Hindlimb muscle (tissue), 1 donor: ENCODE measurements at regions not wholly inside any gene's neighbourhood (a gene's known extent, or its start where the extent isn't known, plus 50 kb on each side); places are given as distances from the start of the nearest gene placed in this dataset.

ENCODE experiments used
- DNase-seq: peaks from one replicate; pipeline ENCODE4 v3.0.0-alpha.2; 2013

- no peak for DNase-seq
Observed at GRCh38 chr5:93274291-93274690, 306.7 kb downstream of the NR2F1-AS1 start.

GRCh38 chr5:93273176-93273575 is 307.8 kb downstream of the NR2F1-AS1 start:
- DNase-seq: no peak

GRCh38 chr5:93272108-93272507 is 308.9 kb downstream of the NR2F1-AS1 start:
- DNase-seq: no peak

- no peak for DNase-seq
Observed at GRCh38 chr5:93267736-93268135, 313.3 kb downstream of the NR2F1-AS1 start.

- DNase-seq: no peak
Observed at GRCh38 chr5:93267276-93267675, 313.7 kb downstream of the NR2F1-AS1 start.

GRCh38 chr5:93257616-93258015 is 323.4 kb downstream of the NR2F1-AS1 start:
- no peak for DNase-seq

GRCh38 chr5:93255796-93256195 is 325.2 kb downstream of the NR2F1-AS1 start:
- DNase-seq: no peak

- DNase-seq: no peak
Observed at GRCh38 chr5:93252165-93252564, 328.9 kb downstream of the NR2F1-AS1 start.

GRCh38 chr5:93251347-93251746 is 329.7 kb downstream of the NR2F1-AS1 start:
- DNase-seq: no peak

- no peak for DNase-seq
Observed at GRCh38 chr5:93250424-93250823, 330.6 kb downstream of the NR2F1-AS1 start.

GRCh38 chr5:93249651-93250289 is 331.2 kb downstream of the NR2F1-AS1 start:
- DNase-seq: no peak

GRCh38 chr5:93247105-93247504 is 333.9 kb downstream of the NR2F1-AS1 start:
- DNase-seq: no peak

- peak; percentile 47 for DNase-seq
Observed at GRCh38 chr5:93246090-93246855, 334.7 kb downstream of the NR2F1-AS1 start.

- DNase-seq: no peak
Observed at GRCh38 chr5:93245226-93245625, 335.8 kb downstream of the NR2F1-AS1 start.

GRCh38 chr5:93243481-93243880 is 337.5 kb downstream of the NR2F1-AS1 start:
- no peak for DNase-seq

- DNase-seq: no peak
Observed at GRCh38 chr5:93240228-93240834, 340.7 kb downstream of the NR2F1-AS1 start.

- no peak for DNase-seq
Observed at GRCh38 chr5:93236807-93237421, 344.1 kb downstream of the NR2F1-AS1 start.

- DNase-seq: no peak
Observed at GRCh38 chr5:93235761-93236160, 345.3 kb downstream of the NR2F1-AS1 start.

- DNase-seq: no peak
Observed at GRCh38 chr5:93226202-93226735, 354.8 kb downstream of the NR2F1-AS1 start.

- no peak for DNase-seq
Observed at GRCh38 chr5:93225748-93226147, 355.3 kb downstream of the NR2F1-AS1 start.

GRCh38 chr5:93224624-93225023 is 356.4 kb downstream of the NR2F1-AS1 start:
- DNase-seq: no peak

- DNase-seq: no peak
Observed at GRCh38 chr5:93221773-93222172, 359.2 kb downstream of the NR2F1-AS1 start.

GRCh38 chr5:93220431-93220830 is 360.6 kb downstream of the NR2F1-AS1 start:
- DNase-seq: no peak
